Panc1 (cell line): ENCODE measurements at regions not wholly inside any gene's neighbourhood (a gene's known extent, or its start where the extent isn't known, plus 50 kb on each side); places are given as distances from the start of the nearest gene placed in this dataset.

Experiments
- ATAC-seq: fragments of 200-7000 bp; cut with Tn5 transposase; 2 replicates; pipeline ENCODE4 v1.9.1; 2020; ENCODE audit warnings: mild to moderate bottlenecking, moderate library complexity
- BruUV-seq: library from RNA; stranded (reverse); fragments of 400-500 nt; replicated peaks from 2 replicates; lab custom pipeline; 2021; lab: Mats Ljungman, UMichigan
- CTCF ChIA-PET: fragments of 300-600 bp; sonication (Branson Sonifier 250); formaldehyde crosslinking; loops from one replicate; lab custom pipeline; 2022; ENCODE audit warnings: antibody characterized with exemption; lab: Charles Lee
- POLR2A ChIA-PET: fragments of 300-600 bp; sonication (Branson Sonifier 250); formaldehyde crosslinking; loops from one replicate; lab custom pipeline; 2022; ENCODE audit warnings: antibody characterized with exemption; lab: Charles Lee
- DNase-seq: peaks from one replicate; pipeline ENCODE4 v3.0.0-alpha.2; 2010; ENCODE audit warnings: low read depth, low spot score
- H3K27ac ChIP-seq: 2 replicates; pipeline ENCODE4 v1.5.1; 2011; ENCODE audit warnings: mild to moderate bottlenecking, low read length, inconsistent platforms
- H3K27me3 ChIP-seq: fragments of 200-500 bp; sonication (Bioruptor generic); 2 replicates; pipeline ENCODE4 v1.6.0; 2014; ENCODE audit warnings: low read length, inconsistent platforms; ENCODE audit not compliant: control insufficient read depth, insufficient read depth
- H3K36me3 ChIP-seq: fragments of 200-500 bp; sonication (Bioruptor generic); 2 replicates; pipeline ENCODE4 v1.5.1; 2014; ENCODE audit warnings: inconsistent platforms, mild to moderate bottlenecking, low read length, moderate library complexity; ENCODE audit not compliant: control insufficient read depth, insufficient read depth
- H3K4me1 ChIP-seq: 2 replicates; pipeline ENCODE4 v1.5.1; 2011; ENCODE audit warnings: inconsistent platforms, mild to moderate bottlenecking, low read length, moderate library complexity; ENCODE audit not compliant: control insufficient read depth, insufficient read depth
- H3K4me3 ChIP-seq, 2 experiments: 2 replicates each; pipeline ENCODE4 v1.5.1; 2011 to 2012; ENCODE audit warnings: low read depth in 2 of 2, low read length in 2 of 2, mild to moderate bottlenecking in 2 of 2, inconsistent platforms in 1 of 2, moderate library complexity in 1 of 2
- H3K9me3 ChIP-seq: fragments of 200-500 bp; sonication (Bioruptor generic); 2 replicates; pipeline ENCODE4 v1.5.1; 2014; ENCODE audit warnings: low read depth, mild to moderate bottlenecking, inconsistent platforms, low read length, moderate library complexity; ENCODE audit not compliant: control insufficient read depth, insufficient read depth
- POLR2AphosphoS5 ChIP-seq: IDR thresholded peaks from 2 replicates; pipeline ENCODE4 v1.6.1; 2012; ENCODE audit warnings: mild to moderate bottlenecking, low read depth, low read length, moderate library complexity
- SIN3A ChIP-seq: IDR thresholded peaks from 2 replicates; pipeline ENCODE4 v1.6.1; 2012; ENCODE audit warnings: low read depth, mild to moderate bottlenecking, low read length, moderate library complexity, borderline replicate concordance; ENCODE audit not compliant: insufficient read depth
- TCF7L2 ChIP-seq: IDR thresholded peaks from 2 replicates; pipeline ENCODE4 v1.6.1; 2011; ENCODE audit warnings: mild to moderate bottlenecking, low read depth, low read length, inconsistent platforms
- in situ Hi-C: cut with HindIII; loops from 2 replicates; pipeline ENCODE4 v1.10.0; 2016; ENCODE audit warnings: low sequenced_read_pairs, low pct_unique_long_range_greater_than_20kb
- intact Hi-C: fragments of 100-400 bp; cut with micrococcal nuclease; formaldehyde crosslinking; loops from one replicate; pipeline ENCODE4 v1.10.0; 2022; ENCODE audit not compliant: unreplicated experiment
- TF ChIP-seq, protein P1 (sequence below): fragments of 450-650 bp; IDR thresholded peaks from 2 replicates; pipeline ENCODE4 v1.5.1; 2017; ENCODE audit warnings: mild to moderate bottlenecking
- TF ChIP-seq, protein P2 (sequence below), 2 experiments: IDR thresholded peaks; 2 replicates each; pipeline ENCODE4 v1.6.1; 2011 to 2012; ENCODE audit warnings: low read depth in 2 of 2, control low read depth in 1 of 2, low read length in 1 of 2, mild to moderate bottlenecking in 1 of 2, moderate library complexity in 1 of 2; ENCODE audit not compliant: insufficient read depth in 1 of 2

DNA sequence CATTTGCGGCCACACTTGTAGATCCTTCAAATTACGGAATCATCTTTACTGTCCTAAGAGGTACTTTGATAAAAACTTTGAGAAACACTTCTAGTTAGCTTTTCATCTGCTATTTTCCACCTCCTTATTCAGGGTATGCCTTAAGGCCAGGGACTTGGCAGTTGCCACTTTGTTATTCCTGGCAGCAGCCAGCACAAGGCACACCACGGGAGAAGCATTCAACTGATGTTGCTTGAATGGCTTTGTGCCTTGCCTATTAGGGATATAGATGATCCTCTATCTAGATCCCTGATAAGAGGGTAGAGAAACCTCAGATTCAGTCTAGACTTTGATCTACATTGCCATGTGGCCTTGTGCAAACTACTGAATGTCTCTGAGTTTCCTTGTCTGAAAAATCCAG is 70.3 kb upstream of the EPHA4 start:
- Histone ChIP-seq H3K4me1 (no peaks in the 10 kb centered on the region), H3K4me3 (no peak overlapping the region), H3K27ac (no peak overlapping the region), H3K27me3 (no peaks in the 10 kb centered on the region), H3K9me3 (no peaks in the 10 kb centered on the region), H3K36me3 (no peaks in the 10 kb centered on the region)
- ChIA-PET CTCF (no interaction called here), POLR2A (no interaction called here)
- TF ChIP-seq SIN3A (no peak), POLR2AphosphoS5 (no peak), TCF7L2 (no peak)
- TF ChIP-seq, protein P1, sequence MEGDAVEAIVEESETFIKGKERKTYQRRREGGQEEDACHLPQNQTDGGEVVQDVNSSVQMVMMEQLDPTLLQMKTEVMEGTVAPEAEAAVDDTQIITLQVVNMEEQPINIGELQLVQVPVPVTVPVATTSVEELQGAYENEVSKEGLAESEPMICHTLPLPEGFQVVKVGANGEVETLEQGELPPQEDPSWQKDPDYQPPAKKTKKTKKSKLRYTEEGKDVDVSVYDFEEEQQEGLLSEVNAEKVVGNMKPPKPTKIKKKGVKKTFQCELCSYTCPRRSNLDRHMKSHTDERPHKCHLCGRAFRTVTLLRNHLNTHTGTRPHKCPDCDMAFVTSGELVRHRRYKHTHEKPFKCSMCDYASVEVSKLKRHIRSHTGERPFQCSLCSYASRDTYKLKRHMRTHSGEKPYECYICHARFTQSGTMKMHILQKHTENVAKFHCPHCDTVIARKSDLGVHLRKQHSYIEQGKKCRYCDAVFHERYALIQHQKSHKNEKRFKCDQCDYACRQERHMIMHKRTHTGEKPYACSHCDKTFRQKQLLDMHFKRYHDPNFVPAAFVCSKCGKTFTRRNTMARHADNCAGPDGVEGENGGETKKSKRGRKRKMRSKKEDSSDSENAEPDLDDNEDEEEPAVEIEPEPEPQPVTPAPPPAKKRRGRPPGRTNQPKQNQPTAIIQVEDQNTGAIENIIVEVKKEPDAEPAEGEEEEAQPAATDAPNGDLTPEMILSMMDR: no peak
- TF ChIP-seq, protein P2, sequence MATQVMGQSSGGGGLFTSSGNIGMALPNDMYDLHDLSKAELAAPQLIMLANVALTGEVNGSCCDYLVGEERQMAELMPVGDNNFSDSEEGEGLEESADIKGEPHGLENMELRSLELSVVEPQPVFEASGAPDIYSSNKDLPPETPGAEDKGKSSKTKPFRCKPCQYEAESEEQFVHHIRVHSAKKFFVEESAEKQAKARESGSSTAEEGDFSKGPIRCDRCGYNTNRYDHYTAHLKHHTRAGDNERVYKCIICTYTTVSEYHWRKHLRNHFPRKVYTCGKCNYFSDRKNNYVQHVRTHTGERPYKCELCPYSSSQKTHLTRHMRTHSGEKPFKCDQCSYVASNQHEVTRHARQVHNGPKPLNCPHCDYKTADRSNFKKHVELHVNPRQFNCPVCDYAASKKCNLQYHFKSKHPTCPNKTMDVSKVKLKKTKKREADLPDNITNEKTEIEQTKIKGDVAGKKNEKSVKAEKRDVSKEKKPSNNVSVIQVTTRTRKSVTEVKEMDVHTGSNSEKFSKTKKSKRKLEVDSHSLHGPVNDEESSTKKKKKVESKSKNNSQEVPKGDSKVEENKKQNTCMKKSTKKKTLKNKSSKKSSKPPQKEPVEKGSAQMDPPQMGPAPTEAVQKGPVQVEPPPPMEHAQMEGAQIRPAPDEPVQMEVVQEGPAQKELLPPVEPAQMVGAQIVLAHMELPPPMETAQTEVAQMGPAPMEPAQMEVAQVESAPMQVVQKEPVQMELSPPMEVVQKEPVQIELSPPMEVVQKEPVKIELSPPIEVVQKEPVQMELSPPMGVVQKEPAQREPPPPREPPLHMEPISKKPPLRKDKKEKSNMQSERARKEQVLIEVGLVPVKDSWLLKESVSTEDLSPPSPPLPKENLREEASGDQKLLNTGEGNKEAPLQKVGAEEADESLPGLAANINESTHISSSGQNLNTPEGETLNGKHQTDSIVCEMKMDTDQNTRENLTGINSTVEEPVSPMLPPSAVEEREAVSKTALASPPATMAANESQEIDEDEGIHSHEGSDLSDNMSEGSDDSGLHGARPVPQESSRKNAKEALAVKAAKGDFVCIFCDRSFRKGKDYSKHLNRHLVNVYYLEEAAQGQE (IDR thresholded peaks at IDR 0.05; ENCODE audit: insufficient read depth in 1 of 2, low read depth in 2 of 2, low read length in 1 of 2): no peak
- no TSS peak for BruUV-seq
- in situ Hi-C loops (no loop called here), intact Hi-C loops (no loop called here)
- no peak for ATAC-seq
- no peak for DNase-seq

DNA sequence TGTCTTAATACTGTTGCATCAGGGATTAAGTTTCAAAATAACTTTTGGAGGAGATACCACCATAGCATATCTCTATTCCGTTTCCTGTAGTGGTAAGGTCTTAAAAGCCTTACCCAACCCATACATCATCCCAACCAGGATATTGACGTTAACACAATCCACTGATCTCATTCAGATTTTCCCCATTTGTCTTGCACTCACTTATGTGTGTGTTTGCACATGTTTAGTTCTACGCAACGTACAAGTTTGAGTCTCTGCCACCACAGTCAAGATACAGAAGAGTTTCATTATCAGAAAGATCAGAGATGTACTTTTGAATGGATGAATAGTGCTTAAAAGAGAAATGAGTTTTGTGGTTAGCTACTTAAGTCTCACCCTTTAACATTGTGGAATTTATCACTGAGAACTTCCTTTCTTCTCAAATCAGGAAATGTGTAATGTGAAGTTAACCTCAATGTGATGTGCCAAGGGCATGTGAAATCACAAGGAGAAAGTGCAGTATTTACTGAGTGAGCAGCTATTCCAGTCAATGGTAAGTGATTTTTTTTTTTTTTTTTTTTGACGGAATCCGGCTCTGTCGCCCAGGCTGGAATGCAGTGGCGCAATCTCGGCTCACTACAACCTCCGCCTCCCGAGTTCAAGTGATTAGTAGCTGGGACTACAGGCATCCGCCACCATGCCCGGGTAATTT is 69.2 kb upstream of the EPHA4 start:
- BruUV-seq: no TSS peak
- ChIA-PET CTCF (no interaction called here), POLR2A (no interaction called here)
- TF ChIP-seq, protein P1: no peak
- no peak for TF ChIP-seq SIN3A
- no peak for TF ChIP-seq POLR2AphosphoS5
- TF ChIP-seq TCF7L2: no peak
- H3K9me3 ChIP-seq: no peaks in the 10 kb centered on the region
- H3K27me3 ChIP-seq: no peaks in the 10 kb centered on the region
- H3K4me3 ChIP-seq: no peak overlapping the region
- in situ Hi-C loops (no loop called here), intact Hi-C loops (no loop called here)
- DNase-seq: no peak
- H3K27ac ChIP-seq: no peak overlapping the region
- no peak for ATAC-seq
- H3K4me1 ChIP-seq: no peaks in the 10 kb centered on the region
- H3K36me3 ChIP-seq: no peaks in the 10 kb centered on the region
